H1 (cell line): ENCODE measurements at regions not wholly inside any gene's neighbourhood (a gene's known extent, or its start where the extent isn't known, plus 50 kb on each side); places are given as distances from the start of the nearest gene placed in this dataset.

Experiments
- CTCF ChIA-PET: fragments of 300-600 bp; sonication (Branson Sonifier 250); formaldehyde crosslinking; loops from one replicate; lab custom pipeline; 2021; ENCODE audit not compliant: partially characterized antibody; lab: Charles Lee
- POLR2A ChIA-PET: fragments of 300-600 bp; sonication (Branson Sonifier 250); formaldehyde crosslinking; loops from one replicate; lab custom pipeline; 2021; ENCODE audit warnings: inconsistent platforms; ENCODE audit not compliant: partially characterized antibody; lab: Charles Lee
- DNase-seq, 2 experiments: peaks; one replicate each; pipeline versions ENCODE4 v3.0.0 to v3.0.0-alpha.2; 2010 to 2022; ENCODE audit warnings: low spot score in 2 of 2, low read depth in 1 of 2, mixed read lengths in 1 of 2
- FAIRE-seq: peaks from 2 replicates; lab custom pipeline; 2011; peaks lifted over from hg19 to GRCh38; lab: Jason Lieb, UNC
- H2AFZ ChIP-seq: 2 replicates; pipeline ENCODE4 v1.8.1; 2012; ENCODE audit warnings: low read length, inconsistent platforms
- H2AK5ac ChIP-seq: 2 replicates; pipeline ENCODE4 v1.6.1; 2013; ENCODE audit warnings: low read depth, low read length
- H2BK120ac ChIP-seq: replicated peaks from 2 replicates; pipeline ENCODE3; 2013; ENCODE audit warnings: low read depth, low read length, inconsistent platforms
- H2BK12ac ChIP-seq: 2 replicates; pipeline ENCODE4 v1.6.1; 2013; ENCODE audit warnings: low read depth, low read length
- H2BK15ac ChIP-seq: 2 replicates; pipeline ENCODE4 v1.6.1; 2013; ENCODE audit warnings: low read length
- H2BK20ac ChIP-seq: 2 replicates; pipeline ENCODE4 v1.6.1; 2013; ENCODE audit warnings: low read length
- H2BK5ac ChIP-seq: 2 replicates; pipeline ENCODE4 v1.6.1; 2013; ENCODE audit warnings: low read depth, low read length
- H3K14ac ChIP-seq: 2 replicates; pipeline ENCODE4 v1.6.1; 2013; ENCODE audit warnings: inconsistent platforms; ENCODE audit not compliant: insufficient read length
- H3K18ac ChIP-seq: 2 replicates; pipeline ENCODE4 v1.6.1; 2013; ENCODE audit warnings: low read length; ENCODE audit errors: extremely low read depth
- H3K23ac ChIP-seq: 2 replicates; pipeline ENCODE4 v1.6.1; 2013; ENCODE audit warnings: inconsistent platforms; ENCODE audit not compliant: insufficient read length
- H3K23me2 ChIP-seq: 2 replicates; pipeline ENCODE4 v1.6.1; 2013; ENCODE audit warnings: low read depth, low read length
- H3K27ac ChIP-seq: 2 replicates; pipeline ENCODE4 v1.6.1; 2011; ENCODE audit warnings: low read depth, low read length, inconsistent platforms
- H3K27me3 ChIP-seq, 4 experiments: replicated peaks in 1 of 4; 1 replicate in 1 of 4; 2 replicates in 3 of 4; pipeline versions ENCODE4 v1.6.1 to v1.8.1; 2011 to 2013; ENCODE audit warnings: low read length in 3 of 4, mild to moderate bottlenecking in 3 of 4, inconsistent platforms in 2 of 4, mixed read lengths in 2 of 4, moderate library complexity in 1 of 4; ENCODE audit not compliant: control insufficient read depth in 3 of 4, insufficient read depth in 3 of 4; ENCODE audit errors: extremely low read depth in 1 of 4
- H3K36me3 ChIP-seq, 4 experiments: 2 replicates each; pipeline versions ENCODE4 v1.6.1 to v1.8.1; 2011 to 2013; ENCODE audit warnings: mild to moderate bottlenecking in 4 of 4, low read length in 3 of 4, moderate library complexity in 2 of 4, control low read depth in 1 of 4, inconsistent platforms in 1 of 4; ENCODE audit not compliant: insufficient read depth in 4 of 4, control insufficient read depth in 2 of 4
- H3K4ac ChIP-seq: replicated peaks from 2 replicates; pipeline ENCODE3; 2013; ENCODE audit warnings: low read length, low read depth, mixed read lengths, inconsistent platforms; ENCODE audit not compliant: insufficient read length
- H3K4me1 ChIP-seq, 4 experiments: replicated peaks in 1 of 4; 1 replicate in 1 of 4; 2 replicates in 3 of 4; pipeline versions ENCODE4 v1.6.1 to v1.8.1; 2011 to 2013; ENCODE audit warnings: low read length in 3 of 4, inconsistent platforms in 2 of 4, mixed read lengths in 1 of 4; ENCODE audit not compliant: insufficient read depth in 4 of 4, control insufficient read depth in 3 of 4
- H3K4me2 ChIP-seq, 2 experiments: 2 replicates each; pipeline versions ENCODE4 v1.6.1 to v1.8.1; 2011 to 2013; ENCODE audit warnings: low read depth in 2 of 2, low read length in 2 of 2, control low read depth in 1 of 2, inconsistent platforms in 1 of 2, mild to moderate bottlenecking in 1 of 2; ENCODE audit not compliant: insufficient read depth in 1 of 2
- H3K4me3 ChIP-seq, 4 experiments: fragments of 200-600, 300-600 bp in 1 of 4; sonication (generic), shearing (Covaris generic), sonication (Bioruptor Twin) in 1 of 4; 2 replicates each; pipeline versions ENCODE4 v1.5.1 to v1.8.1; 2011 to 2016; ENCODE audit warnings: low read length in 4 of 4, low read depth in 3 of 4, control low read depth in 2 of 4, inconsistent platforms in 2 of 4, mild to moderate bottlenecking in 2 of 4, mixed read lengths in 1 of 4, moderate library complexity in 1 of 4; ENCODE audit not compliant: insufficient read depth in 2 of 4; ENCODE audit errors: extremely low read depth in 1 of 4
- H3K56ac ChIP-seq: replicated peaks from 2 replicates; pipeline ENCODE3; 2013; ENCODE audit warnings: low read depth, mild to moderate bottlenecking, mixed read lengths, low read length, inconsistent platforms; ENCODE audit not compliant: insufficient read length
- H3K79me1 ChIP-seq: 2 replicates; pipeline ENCODE4 v1.6.1; 2013; ENCODE audit warnings: low read depth, low read length, control low read depth
- H3K79me2 ChIP-seq, 2 experiments: 2 replicates each; pipeline versions ENCODE4 v1.6.1 to v1.8.1; 2012 to 2013; ENCODE audit warnings: low read length in 2 of 2, mild to moderate bottlenecking in 2 of 2, inconsistent platforms in 1 of 2; ENCODE audit not compliant: insufficient read depth in 2 of 2, control insufficient read depth in 1 of 2
- H3K9ac ChIP-seq, 4 experiments: replicated peaks in 1 of 4; 1 replicate in 1 of 4; 2 replicates in 3 of 4; pipeline versions ENCODE4 v1.6.1 to v1.8.1; 2011 to 2013; ENCODE audit warnings: low read depth in 3 of 4, low read length in 3 of 4, control low read depth in 2 of 4, mild to moderate bottlenecking in 2 of 4, moderate library complexity in 2 of 4, inconsistent platforms in 1 of 4; ENCODE audit errors: extremely low read depth in 1 of 4
- H3K9me3 ChIP-seq, 2 experiments: 2 replicates each; pipeline versions ENCODE4 v1.6.1 to v1.8.1; 2012 to 2013; ENCODE audit warnings: mild to moderate bottlenecking in 2 of 2, moderate library complexity in 2 of 2, control low read depth in 1 of 2, inconsistent platforms in 1 of 2, low read depth in 1 of 2, low read length in 1 of 2, mixed read lengths in 1 of 2; ENCODE audit not compliant: insufficient read depth in 2 of 2
- H4K20me1 ChIP-seq, 2 experiments: replicated peaks in 1 of 2; 2 replicates each; pipeline versions ENCODE3 to v1.8.1; 2011 to 2013; ENCODE audit warnings: inconsistent platforms in 2 of 2, low read length in 2 of 2, mild to moderate bottlenecking in 1 of 2; ENCODE audit not compliant: insufficient read depth in 2 of 2, control insufficient read depth in 1 of 2
- H4K5ac ChIP-seq: 2 replicates; pipeline ENCODE4 v1.6.1; 2013; ENCODE audit warnings: low read length, low read depth, mixed read lengths, inconsistent platforms; ENCODE audit not compliant: insufficient read length
- H4K8ac ChIP-seq: 2 replicates; pipeline ENCODE4 v1.8.0; 2013; ENCODE audit warnings: mild to moderate bottlenecking, moderate library complexity, low read length, inconsistent platforms; ENCODE audit not compliant: insufficient read depth; ENCODE audit errors: extremely low read depth
- H4K91ac ChIP-seq: replicated peaks from 2 replicates; pipeline ENCODE3; 2013; ENCODE audit warnings: low read length, mixed read lengths, inconsistent platforms; ENCODE audit not compliant: insufficient read length
- ASH2L ChIP-seq: fragments of 200-600, 300-600 bp; sonication (generic); IDR thresholded peaks from one replicate; pipeline ENCODE4 v1.7.1; 2017; ENCODE audit warnings: low read length
- EZH2 ChIP-seq: fragments of 200-600 bp; sonication (generic); IDR thresholded peaks from 2 replicates; pipeline ENCODE4 v1.7.1; 2012; ENCODE audit warnings: low read depth, mild to moderate bottlenecking, moderate library complexity, low read length, inconsistent platforms; ENCODE audit not compliant: severe bottlenecking
- NANOG ChIP-seq: IDR thresholded peaks from 2 replicates; pipeline ENCODE4 v1.6.1; 2011; ENCODE audit warnings: low read length, low read depth, mild to moderate bottlenecking, inconsistent platforms; ENCODE audit not compliant: insufficient read depth, poor library complexity, severe bottlenecking
- WGBS, 2 experiments: shearing (Covaris generic) in 1 of 2; methylation state at CpG; one replicate each; pipeline versions ENCODE4 v1.1.6 to v1.1.7; 2013 to 2015; ENCODE audit warnings: low lambda C conversion rate in 2 of 2, mixed read lengths in 2 of 2, inconsistent platforms in 1 of 2, low coverage in 1 of 2, missing lambda C conversion rate in 1 of 2; ENCODE audit not compliant: insufficient replicate concordance in 2 of 2, insufficient coverage in 1 of 2, insufficient read length in 1 of 2; ENCODE audit errors: extremely low coverage in 1 of 2, missing lambda C conversion rate in 1 of 2; 5-methylcytosine and 5-hydroxymethylcytosine counted together

- H3K23me2 ChIP-seq: no peaks in the 10 kb centered on the region
- no peak overlapping the region for H3K56ac ChIP-seq
- POLR2A ChIA-PET: no interaction called here
- no peak overlapping the region for H3K18ac ChIP-seq
- no peak overlapping the region for H3K4me3 ChIP-seq
- DNase-seq: no peak
- no peaks in the 10 kb centered on the region for H3K36me3 ChIP-seq
- no peak overlapping the region for H3K14ac ChIP-seq
- H4K5ac ChIP-seq: no peak overlapping the region
- H3K4me1 ChIP-seq: no peaks in the 10 kb centered on the region
- H3K9me3 ChIP-seq: no peaks in the 10 kb centered on the region
- H3K27ac ChIP-seq: no peak overlapping the region
- 90% methylated on average over 8 of the region's 8 CpGs; no CpG with 5 or more reads in 1 of the 2 experiments for WGBS, 2 experiments
- TF ChIP-seq ASH2L (no peak), EZH2 (no peak), NANOG (no peak)
- TF ChIP-seq, all 59 proteins: peak for 0
- no peak for FAIRE-seq
- H2BK120ac ChIP-seq: no peak overlapping the region
- no peak overlapping the region for H2BK20ac ChIP-seq
- H3K79me2 ChIP-seq: no peaks in the 10 kb centered on the region
- H2BK12ac ChIP-seq: no peak overlapping the region
- H2BK15ac ChIP-seq: no peak overlapping the region
- no peak overlapping the region for H3K4me2 ChIP-seq
- no peak overlapping the region for H4K8ac ChIP-seq
- H2BK5ac ChIP-seq: no peak overlapping the region
- H4K91ac ChIP-seq: no peak overlapping the region
- H3K27me3 ChIP-seq: no peaks in the 10 kb centered on the region
- no peak overlapping the region for H3K9ac ChIP-seq
- no peak overlapping the region for H2AFZ ChIP-seq
- CTCF ChIA-PET: interaction anchor here (1.3 kb wide), 1 partner anchor 31 kb away, joined by 4 read pairs; no protein-coding TSS in a partner anchor
- no peak overlapping the region for H2AK5ac ChIP-seq
- no peaks in the 10 kb centered on the region for H3K79me1 ChIP-seq
- H4K20me1 ChIP-seq: no peaks in the 10 kb centered on the region
- no peak overlapping the region for H3K4ac ChIP-seq
- H3K23ac ChIP-seq: no peak overlapping the region
Observed at GRCh38 chr15:36175186-36175740, 404.2 kb upstream of the CDIN1 start.
